ENCODE measurements at regions not wholly inside any gene's neighbourhood (a gene's known extent, or its start where the extent isn't known, plus 50 kb on each side); places are given as distances from the start of the nearest gene placed in this dataset.

GRCh38 chr20:60124776-60125381 lies 166.7 kb downstream of the CDH26 start:
- no peak for ATAC-seq

GRCh38 chr20:60125513-60125912 lies 167.3 kb downstream of the CDH26 start:
- ATAC-seq (no peak), DNase-seq (ENCODE audit: low spot score) (no peak)

More at GRCh38 chr20:60124776-60125381, 166.7 kb downstream of the CDH26 start:
- DNase-seq (ENCODE audit: low spot score) = no peak

- DNase-seq (ENCODE audit: low spot score) = peak; percentile 85
- peak; percentile 98 for ATAC-seq
Measured at GRCh38 chr20:60126975-60127374, 168.8 kb downstream of the CDH26 start.

GRCh38 chr20:60131375-60131774 lies 173.2 kb downstream of the CDH26 start:
- DNase-seq (ENCODE audit: low spot score) (no peak), ATAC-seq (no peak)

GRCh38 chr20:60132162-60132826 lies 174.1 kb downstream of the CDH26 start:
- no peak for ATAC-seq

GRCh38 chr20:60132827-60133670 lies 174.8 kb downstream of the CDH26 start:
- peak; percentile 57 for ATAC-seq
- no peak for DNase-seq (ENCODE audit: low spot score)

More at GRCh38 chr20:60132162-60132826, 174.1 kb downstream of the CDH26 start:
- DNase-seq (ENCODE audit: low spot score) = no peak

- DNase-seq (ENCODE audit: low spot score) (no peak), ATAC-seq (no peak)
Measured at GRCh38 chr20:60135276-60135675, 177.1 kb downstream of the CDH26 start.

- no peak for ATAC-seq
- DNase-seq (ENCODE audit: low spot score) = no peak
Measured at GRCh38 chr20:60136645-60137401, 178.6 kb downstream of the CDH26 start.

- ATAC-seq (peak; percentile 83), DNase-seq (ENCODE audit: low spot score) (no peak)
Measured at GRCh38 chr20:60137657-60138245, 179.5 kb downstream of the CDH26 start.

GRCh38 chr20:60138256-60139220 lies 180.3 kb downstream of the CDH26 start:
- ATAC-seq (peak; percentile 75), DNase-seq (ENCODE audit: low spot score) (peak; percentile 61)

- no peak for DNase-seq (ENCODE audit: low spot score)
- peak; percentile 21 for ATAC-seq
Measured at GRCh38 chr20:60139663-60140446, 181.6 kb downstream of the CDH26 start.

GRCh38 chr20:60142587-60142986 lies 184.4 kb downstream of the CDH26 start:
- DNase-seq (ENCODE audit: low spot score) = no peak
- no peak for ATAC-seq

GRCh38 chr20:60143261-60143842 lies 185.1 kb downstream of the CDH26 start:
- no peak for DNase-seq (ENCODE audit: low spot score)
- ATAC-seq = no peak

GRCh38 chr20:60144404-60144803 lies 186.2 kb downstream of the CDH26 start:
- DNase-seq (ENCODE audit: low spot score) (no peak), ATAC-seq (no peak)

- no peak for DNase-seq (ENCODE audit: low spot score)
- ATAC-seq = no peak
Measured at GRCh38 chr20:60144974-60145527, 186.8 kb downstream of the CDH26 start.

GRCh38 chr20:60147004-60147403 lies 188.8 kb downstream of the CDH26 start:
- DNase-seq (ENCODE audit: low spot score) (no peak), ATAC-seq (no peak)

GRCh38 chr20:60148885-60149284 lies 190.7 kb downstream of the CDH26 start:
- no peak for DNase-seq (ENCODE audit: low spot score)
- no peak for ATAC-seq

GRCh38 chr20:60152792-60153191 lies 194.6 kb downstream of the CDH26 start:
- no peak for ATAC-seq
- no peak for DNase-seq (ENCODE audit: low spot score)

Measured in left lobe of liver (tissue), 2 donors.